ENCODE measurements at regions not wholly inside any gene's neighbourhood (a gene's known extent, or its start where the extent isn't known, plus 50 kb on each side); places are given as distances from the start of the nearest gene placed in this dataset.

DNA sequence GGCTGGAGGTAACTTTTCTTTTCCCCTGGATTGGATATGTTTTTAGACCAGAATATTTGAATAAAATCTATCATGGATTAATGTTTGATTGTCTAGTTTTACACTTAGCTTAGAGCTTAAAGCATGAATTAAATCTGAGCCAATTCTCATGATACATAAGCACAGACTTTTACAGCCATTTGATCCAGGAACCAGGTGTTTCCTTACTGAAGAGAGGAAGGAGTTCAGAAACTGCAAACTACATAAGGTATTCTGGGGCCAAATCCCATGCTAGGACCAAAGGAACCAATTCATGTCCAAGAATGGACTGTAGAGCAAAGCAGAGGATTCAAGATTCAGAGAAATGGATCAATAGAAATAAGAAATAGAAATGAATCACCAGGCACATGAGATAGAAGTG, 360.4 kb upstream of the ZNF608 start:
- no peak overlapping the region for H3K27ac Mint-ChIP-seq
- no peak for DNase-seq
- no peak for ATAC-seq
- no peaks in the 10 kb centered on the region for H3K36me3 Mint-ChIP-seq
- H3K27me3 Mint-ChIP-seq = no peaks in the 10 kb centered on the region
- H3K4me1 Mint-ChIP-seq = no peaks in the 10 kb centered on the region
- H3K9me3 Mint-ChIP-seq = peaks cover 0 to 19% (median 0%) of the 10 kb centered on the region in 9 donors
- H3K4me3 Mint-ChIP-seq = no peak overlapping the region
- POLR2A ChIA-PET = no interaction called here

DNA sequence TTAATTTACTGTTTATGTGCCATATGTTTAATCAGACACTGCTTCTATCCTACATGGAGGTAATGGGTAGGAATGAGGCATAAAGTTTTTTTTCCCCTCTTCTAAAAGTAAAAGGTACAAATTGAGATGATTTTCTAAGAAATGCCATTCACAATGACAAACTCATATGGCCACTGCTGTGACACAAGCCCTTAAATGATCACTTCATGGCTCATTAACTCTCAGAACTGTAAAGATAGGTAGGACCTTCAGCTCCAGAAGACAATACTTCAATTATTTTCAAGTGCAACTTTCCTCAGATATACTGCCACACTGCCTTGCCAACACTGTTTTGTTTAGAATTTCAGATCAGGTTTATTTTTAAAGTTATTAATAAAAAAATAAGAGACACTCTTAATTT, 362.9 kb upstream of the ZNF608 start:
- no peak for DNase-seq
- Mint-ChIP-seq H3K27me3 (no peaks in the 10 kb centered on the region), H3K9me3 (peaks cover 0 to 23% (median 0%) of the 10 kb centered on the region in 9 donors), H3K27ac (no peak overlapping the region), H3K4me1 (peaks cover 0 to 4% (median 0%) of the 10 kb centered on the region in 4 donors), H3K4me3 (no peak overlapping the region), H3K36me3 (no peaks in the 10 kb centered on the region)
- no peak for ATAC-seq
- POLR2A ChIA-PET = no interaction called here

DNA sequence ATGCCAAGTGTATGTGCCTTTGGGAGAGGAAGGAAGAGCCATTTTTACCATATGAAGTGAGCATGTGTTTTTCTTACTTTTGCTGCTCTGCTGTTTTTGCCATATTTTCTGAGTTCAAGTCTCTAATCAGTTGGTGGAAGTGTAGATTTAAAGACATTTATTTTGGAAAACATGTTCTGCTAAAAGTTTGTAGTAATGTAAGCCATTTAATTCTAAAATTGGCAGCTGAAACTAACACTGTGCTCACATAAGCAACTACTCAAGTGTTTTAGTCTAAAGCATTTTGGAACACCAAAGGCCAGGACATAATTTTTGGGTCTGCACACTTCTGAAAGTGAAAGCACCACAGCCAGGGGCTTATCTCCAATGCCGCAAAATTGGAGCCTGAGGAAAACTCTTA, 363.4 kb upstream of the ZNF608 start:
- H3K4me3 Mint-ChIP-seq = no peak overlapping the region
- H3K4me1 Mint-ChIP-seq = peaks cover 0 to 4% (median 0%) of the 10 kb centered on the region in 4 donors
- no peak for ATAC-seq
- no peak for DNase-seq
- H3K9me3 Mint-ChIP-seq = peaks cover 0 to 23% (median 0%) of the 10 kb centered on the region in 9 donors
- H3K27me3 Mint-ChIP-seq = no peaks in the 10 kb centered on the region
- H3K36me3 Mint-ChIP-seq = no peaks in the 10 kb centered on the region
- H3K27ac Mint-ChIP-seq = no peak overlapping the region
- POLR2A ChIA-PET = no interaction called here

GRCh38 chr5:125112196-125112595, 365.8 kb upstream of the ZNF608 start:
- H3K9me3 Mint-ChIP-seq = peaks cover 0 to 20% (median 0%) of the 10 kb centered on the region in 9 donors
- peaks cover 0 to 1% (median 0%) of the 10 kb centered on the region in 5 donors for H3K27me3 Mint-ChIP-seq
- no peak overlapping the region for H3K27ac Mint-ChIP-seq
- DNase-seq (no peak), ATAC-seq (no peak)
- POLR2A ChIA-PET = no interaction called here
- peaks cover 0 to 4% (median 0%) of the 10 kb centered on the region in 4 donors for H3K4me1 Mint-ChIP-seq
- no peak overlapping the region for H3K4me3 Mint-ChIP-seq
- no peaks in the 10 kb centered on the region for H3K36me3 Mint-ChIP-seq

- DNase-seq = no peak
- POLR2A ChIA-PET = no interaction called here
- peaks cover 0 to 6% (median 0%) of the 10 kb centered on the region in 5 donors for H3K27me3 Mint-ChIP-seq
- ATAC-seq = no peak
- H3K27ac Mint-ChIP-seq = no peak overlapping the region
- peaks cover 0 to 24% (median 2%) of the 10 kb centered on the region in 9 donors for H3K9me3 Mint-ChIP-seq
- no peak overlapping the region for H3K4me3 Mint-ChIP-seq
- peaks cover 0 to 4% (median 0%) of the 10 kb centered on the region in 4 donors for H3K4me1 Mint-ChIP-seq
- H3K36me3 Mint-ChIP-seq = no peaks in the 10 kb centered on the region
These were observed 366.9 kb upstream of the ZNF608 start for GRCh38 chr5:125113328-125113727.

DNA sequence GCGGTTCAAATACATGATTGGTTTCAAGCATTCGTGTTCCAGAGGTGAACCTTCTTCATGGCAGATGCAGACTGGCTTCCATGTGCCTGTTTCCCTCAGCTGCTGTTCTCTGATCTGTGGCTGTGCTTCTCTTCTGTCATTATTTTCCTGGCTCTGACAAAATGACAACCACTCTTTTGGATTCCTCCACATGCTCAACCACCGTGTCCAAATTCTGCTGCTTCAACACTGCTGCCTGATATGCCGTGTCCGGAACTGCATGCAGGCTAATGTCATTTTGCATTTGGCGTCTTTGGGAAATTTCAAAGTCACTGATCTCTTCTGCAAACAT, 368.7 kb upstream of the ZNF608 start:
- DNase-seq = no peak
- Mint-ChIP-seq H3K4me3 (no peak overlapping the region), H3K9me3 (peaks cover 0 to 24% (median 2%) of the 10 kb centered on the region in 9 donors), H3K27ac (no peak overlapping the region), H3K36me3 (no peaks in the 10 kb centered on the region), H3K4me1 (peaks cover 0 to 4% (median 0%) of the 10 kb centered on the region in 4 donors), H3K27me3 (peaks cover 0 to 6% (median 0%) of the 10 kb centered on the region in 5 donors)
- POLR2A ChIA-PET = no interaction called here
- ATAC-seq = no peak

DNA sequence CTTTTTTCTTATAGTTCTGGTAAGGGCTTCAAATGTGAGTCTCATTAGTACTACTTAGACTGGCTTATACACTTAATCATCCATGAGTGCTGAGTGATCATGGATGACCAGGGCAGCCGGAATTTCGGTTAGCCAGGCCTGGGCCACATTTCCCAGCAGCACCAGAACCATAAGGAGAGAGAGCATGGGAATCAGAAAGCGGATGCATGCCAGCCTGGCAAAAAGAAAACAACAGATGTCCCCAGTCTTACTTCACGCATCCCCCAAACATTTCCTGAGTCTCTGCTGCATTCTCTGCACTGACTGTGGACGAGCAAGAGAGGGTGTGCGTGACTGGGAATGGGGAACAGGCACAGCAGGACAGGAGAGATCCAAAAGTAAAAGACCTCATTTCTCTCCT, 371.1 kb upstream of the ZNF608 start:
- POLR2A ChIA-PET = no interaction called here
- ATAC-seq (no peak), DNase-seq (no peak)
- Mint-ChIP-seq H3K4me3 (no peak overlapping the region), H3K27ac (no peak overlapping the region), H3K36me3 (no peaks in the 10 kb centered on the region), H3K27me3 (peaks cover 0 to 6% (median 0%) of the 10 kb centered on the region in 5 donors), H3K9me3 (peaks cover 0 to 9% (median 2%) of the 10 kb centered on the region in 9 donors), H3K4me1 (peaks cover 0 to 4% (median 0%) of the 10 kb centered on the region in 4 donors)

GRCh38 chr5:125120012-125120411, 373.6 kb upstream of the ZNF608 start:
- no peak for DNase-seq
- POLR2A ChIA-PET = no interaction called here
- no peak for ATAC-seq
- H3K27ac Mint-ChIP-seq = no peak overlapping the region
- H3K4me3 Mint-ChIP-seq = no peak overlapping the region
- H3K4me1 Mint-ChIP-seq = no peaks in the 10 kb centered on the region
- peaks cover 0 to 6% (median 0%) of the 10 kb centered on the region in 5 donors for H3K27me3 Mint-ChIP-seq
- peaks cover 0 to 9% (median 0%) of the 10 kb centered on the region in 9 donors for H3K9me3 Mint-ChIP-seq
- no peaks in the 10 kb centered on the region for H3K36me3 Mint-ChIP-seq

GRCh38 chr5:125125031-125125823, 378.8 kb upstream of the ZNF608 start:
- POLR2A ChIA-PET = no interaction called here
- peaks cover 0 to 12% (median 0%) of the 10 kb centered on the region in 9 donors for H3K9me3 Mint-ChIP-seq
- DNase-seq = no peak
- H3K27ac Mint-ChIP-seq = no peak overlapping the region
- ATAC-seq = no peak
- H3K4me3 Mint-ChIP-seq = no peak overlapping the region
- no peaks in the 10 kb centered on the region for H3K4me1 Mint-ChIP-seq
- H3K27me3 Mint-ChIP-seq = no peaks in the 10 kb centered on the region
- H3K36me3 Mint-ChIP-seq = no peaks in the 10 kb centered on the region

- Mint-ChIP-seq H3K9me3 (peaks cover 0 to 12% (median 0%) of the 10 kb centered on the region in 9 donors), H3K4me1 (no peaks in the 10 kb centered on the region), H3K27ac (no peak overlapping the region), H3K27me3 (no peaks in the 10 kb centered on the region), H3K4me3 (no peak overlapping the region), H3K36me3 (no peaks in the 10 kb centered on the region)
- ATAC-seq = no peak
- DNase-seq = no peak
- POLR2A ChIA-PET = no interaction called here
These were observed 379.6 kb upstream of the ZNF608 start for GRCh38 chr5:125126050-125126449.

DNA sequence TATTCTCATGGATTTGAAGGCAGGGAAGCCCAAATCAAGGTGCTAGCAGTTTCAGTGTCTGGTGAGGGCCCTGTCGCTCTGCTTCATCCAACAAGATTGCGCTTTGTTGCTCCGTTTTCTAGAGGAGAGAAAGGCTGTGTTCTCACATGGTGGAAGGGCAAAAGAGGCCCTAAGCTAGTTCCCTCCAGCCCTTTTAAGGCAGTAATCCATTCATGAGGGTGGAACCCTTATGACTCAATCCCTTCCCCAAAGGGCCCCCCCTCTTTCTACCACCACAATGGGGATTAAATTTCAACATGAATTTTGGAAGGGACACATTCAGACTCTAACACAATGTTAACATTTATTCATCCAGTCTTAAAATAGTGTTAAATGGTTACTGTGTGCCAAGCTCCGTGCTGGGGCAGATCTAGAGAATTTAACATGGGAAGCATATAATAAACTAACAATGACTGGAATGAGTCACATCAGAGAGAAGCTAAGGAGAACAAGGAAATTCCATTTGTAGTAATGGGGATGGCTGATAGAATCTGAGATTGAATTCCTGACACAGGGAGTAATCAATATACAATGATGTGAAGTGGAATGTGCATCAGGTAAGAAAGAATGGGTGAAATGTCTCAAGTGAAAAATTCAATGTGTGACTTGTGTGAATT, 382.8 kb upstream of the ZNF608 start:
- no peak for ATAC-seq
- H3K9me3 Mint-ChIP-seq = peaks cover 0 to 12% (median 0%) of the 10 kb centered on the region in 9 donors
- no peaks in the 10 kb centered on the region for H3K36me3 Mint-ChIP-seq
- H3K4me3 Mint-ChIP-seq = no peak overlapping the region
- no peaks in the 10 kb centered on the region for H3K27me3 Mint-ChIP-seq
- H3K4me1 Mint-ChIP-seq = no peaks in the 10 kb centered on the region
- H3K27ac Mint-ChIP-seq = no peak overlapping the region
- POLR2A ChIA-PET = no interaction called here
- no peak for DNase-seq

DNA sequence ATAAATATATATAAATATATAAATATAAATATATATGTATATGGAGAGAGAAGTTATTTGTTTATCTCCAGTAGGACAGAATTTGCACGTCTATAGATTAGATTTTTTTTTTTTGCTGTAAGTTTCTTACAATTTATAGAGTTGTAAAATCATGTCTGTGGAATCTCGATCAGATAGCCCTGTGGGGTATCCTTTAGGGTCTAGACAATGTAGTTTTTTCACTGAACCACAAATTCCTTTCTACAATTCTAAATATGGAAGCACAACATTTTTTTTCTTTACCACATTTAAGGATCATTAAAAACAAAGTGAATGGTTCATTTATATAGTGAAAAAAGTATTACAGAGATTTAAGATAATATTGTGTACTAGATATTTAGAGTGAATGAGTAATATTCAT, 384.2 kb upstream of the ZNF608 start:
- DNase-seq = no peak
- ATAC-seq = no peak
- H3K9me3 Mint-ChIP-seq = peaks cover 0 to 12% (median 0%) of the 10 kb centered on the region in 9 donors
- no peaks in the 10 kb centered on the region for H3K4me1 Mint-ChIP-seq
- no peak overlapping the region for H3K27ac Mint-ChIP-seq
- POLR2A ChIA-PET = no interaction called here
- H3K36me3 Mint-ChIP-seq = no peaks in the 10 kb centered on the region
- H3K4me3 Mint-ChIP-seq = no peak overlapping the region
- H3K27me3 Mint-ChIP-seq = no peaks in the 10 kb centered on the region

DNA sequence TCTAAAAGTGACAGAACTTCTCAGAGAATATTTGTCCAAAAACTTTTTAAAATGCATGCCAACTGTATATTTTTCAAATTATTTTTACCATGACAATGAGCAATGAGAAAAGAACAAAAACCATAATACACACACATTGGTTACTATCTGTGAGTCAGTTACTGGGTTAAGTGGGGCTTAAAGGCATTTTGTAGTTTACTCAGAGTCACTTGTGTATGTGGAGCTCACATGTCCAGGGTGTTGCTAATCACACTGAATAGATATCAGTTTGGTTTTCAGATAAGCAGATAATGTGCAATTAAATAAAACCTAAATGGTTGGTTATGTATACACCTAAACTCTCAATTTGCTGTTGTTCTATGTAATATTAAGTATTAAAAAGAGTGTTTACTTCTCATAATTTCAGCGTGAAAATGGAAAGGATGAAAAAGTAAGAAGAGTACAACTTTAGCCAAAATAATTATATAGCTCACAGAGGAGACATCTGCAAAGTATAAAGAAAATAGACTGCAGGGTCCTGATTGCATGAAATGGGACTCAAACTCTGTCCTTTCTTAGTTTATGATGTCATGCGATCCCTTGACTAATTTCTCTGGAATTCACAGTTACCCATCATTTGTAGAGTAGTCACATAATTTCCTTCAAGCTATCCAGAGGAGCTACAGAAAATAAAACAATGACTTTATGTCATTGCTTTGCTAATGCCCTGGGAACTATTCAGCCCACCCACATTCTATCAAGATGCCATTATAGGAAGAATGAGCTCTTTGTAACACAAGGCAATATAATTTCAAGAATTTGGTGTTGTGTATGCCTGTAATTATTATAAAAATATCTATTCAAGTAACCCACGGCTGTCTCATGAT, 388.0 kb upstream of the ZNF608 start:
- peaks cover 0 to 2% (median 0%) of the 10 kb centered on the region in 5 donors for H3K27me3 Mint-ChIP-seq
- H3K36me3 Mint-ChIP-seq = no peaks in the 10 kb centered on the region
- DNase-seq (no peak), ATAC-seq (no peak)
- POLR2A ChIA-PET = no interaction called here
- no peak overlapping the region for H3K27ac Mint-ChIP-seq
- H3K4me1 Mint-ChIP-seq = no peaks in the 10 kb centered on the region
- H3K9me3 Mint-ChIP-seq = peaks cover 0 to 11% (median 3%) of the 10 kb centered on the region in 9 donors
- H3K4me3 Mint-ChIP-seq = no peak overlapping the region
